Epithelial cell of esophagus (primary cell): ENCODE measurements at regions not wholly inside any gene's neighbourhood (a gene's known extent, or its start where the extent isn't known, plus 50 kb on each side); places are given as distances from the start of the nearest gene placed in this dataset.

Experiments
- DNase-seq: peaks from one replicate; pipeline ENCODE4 v3.0.0; 2010; ENCODE audit warnings: low read depth
- H3K4me3 ChIP-seq: 2 replicates; pipeline ENCODE4 v1.5.1; 2011; ENCODE audit warnings: mild to moderate bottlenecking, low read length, control low read depth
- CTCF ChIP-seq: IDR thresholded peaks from 2 replicates; pipeline ENCODE4 v1.5.1; 2011; ENCODE audit warnings: low read depth, mild to moderate bottlenecking, low read length, control low read depth, inconsistent platforms; ENCODE audit not compliant: insufficient read depth; ENCODE audit errors: missing control alignments

GRCh38 chr12:31843398-31844095, 114.7 kb upstream of the AMN1 start:
- H3K4me3 ChIP-seq = no peak overlapping the region
- no peak for DNase-seq
- TF ChIP-seq CTCF = no peak

- DNase-seq = no peak
- H3K4me3 ChIP-seq = no peak overlapping the region
- no peak for TF ChIP-seq CTCF
Observed at GRCh38 chr12:31837913-31838312, 109.1 kb upstream of the AMN1 start.

GRCh38 chr12:31835276-31835882, 106.6 kb upstream of the AMN1 start:
- TF ChIP-seq CTCF = no peak
- no peak for DNase-seq
- no peak overlapping the region for H3K4me3 ChIP-seq

- H3K4me3 ChIP-seq = no peak overlapping the region
- no peak for TF ChIP-seq CTCF
- no peak for DNase-seq
Observed at GRCh38 chr12:31834150-31834549, 105.3 kb upstream of the AMN1 start.

GRCh38 chr12:31832740-31833729, 104.2 kb upstream of the AMN1 start:
- no peak overlapping the region for H3K4me3 ChIP-seq
- peak; percentile 10 for DNase-seq

GRCh38 chr12:31828071-31828470, 99.2 kb upstream of the AMN1 start:
- H3K4me3 ChIP-seq = no peak overlapping the region
- no peak for TF ChIP-seq CTCF
- no peak for DNase-seq

More at GRCh38 chr12:31832740-31833729, 104.2 kb upstream of the AMN1 start:
- no peak for TF ChIP-seq CTCF
